ENCODE measurements at regions not wholly inside any gene's neighbourhood (a gene's known extent, or its start where the extent isn't known, plus 50 kb on each side); places are given as distances from the start of the nearest gene placed in this dataset.

- WGBS, 2 experiments (ENCODE audit: extremely low coverage in 2 of 2, insufficient read length in 1 of 2): no CpG with 5 or more reads among the region's 2 CpGs
These were observed 237.9 kb upstream of the NAV3 start for GRCh38 chr12:77592836-77593235.

More at GRCh38 chr12:77592836-77593235, 237.9 kb upstream of the NAV3 start:
- Histone ChIP-seq H2BK5ac (ENCODE audit: low read depth, low read length, poor library complexity, severe bottlenecking) (no peak overlapping the region), H2AK5ac (ENCODE audit: low read depth, low read length) (no peak overlapping the region), H2AK9ac (replicated peaks; ENCODE audit: low read depth, low read length, poor library complexity) (no peak overlapping the region), H3K9ac (ENCODE audit: low read depth, low read length) (no peak overlapping the region), H3K36me3 (ENCODE audit: control insufficient read depth, insufficient read depth, low read length) (no peaks in the 10 kb centered on the region), H3K4ac (ENCODE audit: low read depth, low read length) (no peak overlapping the region), H3K27ac (ENCODE audit: insufficient read depth, low read length) (no peak overlapping the region), H3K27me3 (ENCODE audit: control insufficient read depth, insufficient read depth, low read length) (no peaks in the 10 kb centered on the region), H4K91ac (ENCODE audit: insufficient read depth, low read depth, low read length) (no peak overlapping the region), H2BK120ac (ENCODE audit: low read depth, low read length) (no peak overlapping the region), H2BK15ac (ENCODE audit: low read depth, low read length) (no peak overlapping the region), H4K5ac (ENCODE audit: low read depth, low read length) (no peak overlapping the region), H2BK20ac (ENCODE audit: low read depth, low read length) (no peak overlapping the region), H3K79me1 (ENCODE audit: low read depth in 1 of 2, low read length in 2 of 2) (no peaks in the 10 kb centered on the region), H4K20me1 (ENCODE audit: insufficient read depth, low read length) (no peaks in the 10 kb centered on the region), H3K4me1 (ENCODE audit: control insufficient read depth, insufficient read depth, low read length) (no peaks in the 10 kb centered on the region), H4K8ac (ENCODE audit: low read depth in 2 of 2, low read length in 2 of 2) (no peak overlapping the region), H3K56ac (ENCODE audit: extremely low read depth, insufficient read depth, low read length) (no peak overlapping the region), H3K14ac (replicated peaks; ENCODE audit: low read depth, low read length) (no peak overlapping the region), H2AFZ (replicated peaks; ENCODE audit: low read length, poor library complexity) (no peak overlapping the region), H3K18ac (ENCODE audit: low read depth, low read length) (no peak overlapping the region), H3K9me3 (ENCODE audit: control insufficient read depth, insufficient read depth, low read length) (no peaks in the 10 kb centered on the region), H3K9me1 (ENCODE audit: insufficient read depth, low read length) (no peaks in the 10 kb centered on the region), H3K4me3 (ENCODE audit: insufficient read depth, low read depth, low read length) (no peak overlapping the region), H3K23ac (ENCODE audit: low read depth, low read length) (no peak overlapping the region), H3K4me2 (ENCODE audit: low read depth, low read length) (no peak overlapping the region)
- ATAC-seq (ENCODE audit: low read depth) (no peak), DNase-seq (no peak)
- POLR2A ChIA-PET (ENCODE audit: unreplicated experiment): no interaction called here
- TF ChIP-seq RFX5 (IDR thresholded peaks at IDR 0.05; ENCODE audit: low read depth, low read length) (no peak), USF2 (IDR thresholded peaks at IDR 0.05; ENCODE audit: low read depth, low read length) (no peak), RAD21 (IDR thresholded peaks at IDR 0.05; ENCODE audit: low read length) (no peak), POLR2A (IDR thresholded peaks at IDR 0.05; ENCODE audit: low read depth, low read length) (no peak), BHLHE40 (IDR thresholded peaks at IDR 0.05; ENCODE audit: low read depth, low read length) (no peak), NFE2L2 (IDR thresholded peaks at IDR 0.05; ENCODE audit: low read depth, low read length) (no peak), ELK1 (IDR thresholded peaks at IDR 0.05; ENCODE audit: borderline replicate concordance, low read depth, low read length) (no peak), CTCF (conservative IDR thresholded peaks at IDR 0.05; ENCODE audit: low read depth, low read length) (no peak), FOS (IDR thresholded peaks at IDR 0.05; ENCODE audit: low read depth, low read length) (no peak), CHD1 (IDR thresholded peaks at IDR 0.05; ENCODE audit: low read depth, low read length) (no peak), MAZ (IDR thresholded peaks at IDR 0.05; ENCODE audit: borderline replicate concordance, low read depth, low read length) (no peak), SMC3 (IDR thresholded peaks at IDR 0.05; ENCODE audit: low read depth, low read length) (no peak), MAFK (IDR thresholded peaks at IDR 0.05; ENCODE audit: low read depth, low read length) (no peak), MXI1 (IDR thresholded peaks at IDR 0.05; ENCODE audit: borderline replicate concordance, low read depth, low read length) (no peak), CEBPB (IDR thresholded peaks at IDR 0.05; ENCODE audit: low read depth, low read length) (no peak), RCOR1 (IDR thresholded peaks at IDR 0.05; ENCODE audit: insufficient replicate concordance, low read length) (no peak)
- dilution Hi-C loops (cut with HindIII; ENCODE audit: low sequenced_read_pairs, unreplicated experiment): no loop called here
- BruUV-seq (replicated peaks): no TSS peak
- CTCF ChIA-PET: no interaction called here
- in situ Hi-C loops (cut with MboI; ENCODE audit: low sequenced_read_pairs): no loop called here
- intact Hi-C loops (cut with micrococcal nuclease): no loop called here

Data from IMR-90 (cell line).